ENCODE measurements at regions not wholly inside any gene's neighbourhood (a gene's known extent, or its start where the extent isn't known, plus 50 kb on each side); places are given as distances from the start of the nearest gene placed in this dataset.
"Not testable (repeated sequence)": the region's sequence is repeated elsewhere in the genome, so short reads cannot be mapped to it uniquely, and the experiment has no call there.

DNA sequence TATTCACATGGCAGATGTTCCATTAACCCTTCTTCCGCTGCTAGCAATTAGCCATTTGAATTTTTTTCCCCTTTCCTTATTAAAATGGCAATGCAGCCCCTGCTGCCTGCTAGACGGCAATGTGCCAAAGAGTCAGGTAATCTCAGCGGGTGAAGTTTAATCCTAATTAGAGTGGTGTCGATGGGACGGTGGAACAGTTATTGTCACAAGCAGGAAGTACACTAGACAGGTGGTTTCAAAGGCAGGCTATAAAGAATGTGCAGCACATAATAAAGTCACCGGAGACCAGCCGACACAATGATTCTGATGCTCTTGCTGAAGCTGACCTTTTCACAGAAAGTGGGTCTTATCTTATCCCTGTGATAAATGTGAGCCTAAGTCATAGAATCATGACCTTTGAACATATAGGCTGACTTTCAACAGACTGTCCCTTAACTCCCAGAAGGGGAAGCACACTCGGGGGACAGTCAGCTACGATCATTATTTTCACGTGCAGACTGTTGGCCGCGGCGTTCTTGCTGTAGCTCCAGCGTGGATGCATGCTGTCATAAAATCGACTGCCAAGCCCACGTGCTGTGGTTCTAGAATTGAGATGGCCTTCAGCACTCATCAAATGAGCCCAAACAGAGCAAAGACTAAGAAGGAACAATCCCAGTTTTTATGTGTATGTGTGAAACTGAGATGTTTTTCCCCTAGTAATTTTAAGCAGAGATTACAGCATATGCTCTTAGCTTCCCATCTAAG, 926.2 kb upstream of the SOX11 start:
- DNase-seq = no peak

DNA sequence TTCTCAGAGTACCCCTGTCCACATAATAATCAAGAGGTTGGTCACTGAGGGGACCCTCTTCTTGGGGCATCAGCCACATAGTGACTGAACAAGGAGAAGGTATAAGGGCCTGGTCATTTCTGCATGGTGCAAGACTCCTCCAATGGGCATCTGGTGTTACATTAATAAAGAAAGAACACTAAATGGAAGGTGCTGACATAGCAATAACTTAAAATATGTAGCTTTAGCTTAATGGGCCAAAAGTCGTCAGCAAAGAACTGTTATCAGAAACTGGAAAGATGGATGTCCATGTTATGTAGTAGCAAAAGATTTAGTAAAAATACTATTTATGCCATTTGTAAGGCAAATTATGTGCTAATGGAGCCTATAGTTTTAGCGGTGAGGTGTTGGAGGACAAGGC, 916.5 kb upstream of the SOX11 start:
- no peak for DNase-seq

DNA sequence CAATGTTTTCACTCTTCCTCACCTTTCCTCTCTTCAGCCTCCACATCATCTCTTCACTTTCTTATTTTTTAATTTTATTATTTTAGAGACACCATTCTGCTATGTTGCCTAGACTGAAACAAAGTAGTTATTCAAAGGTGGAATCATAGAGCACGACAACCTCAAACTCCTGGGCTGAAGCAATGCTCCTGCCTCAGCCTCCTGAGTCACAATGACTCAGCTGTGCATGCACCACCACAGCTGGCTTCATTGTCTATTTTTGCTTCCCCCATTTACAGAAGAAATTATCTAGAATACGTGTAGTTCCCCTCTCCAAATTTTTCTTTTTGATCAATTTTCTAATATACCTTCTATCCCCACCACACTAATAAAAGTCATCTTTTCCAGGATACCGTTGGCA, 911.5 kb upstream of the SOX11 start:
- no peak for DNase-seq

DNA sequence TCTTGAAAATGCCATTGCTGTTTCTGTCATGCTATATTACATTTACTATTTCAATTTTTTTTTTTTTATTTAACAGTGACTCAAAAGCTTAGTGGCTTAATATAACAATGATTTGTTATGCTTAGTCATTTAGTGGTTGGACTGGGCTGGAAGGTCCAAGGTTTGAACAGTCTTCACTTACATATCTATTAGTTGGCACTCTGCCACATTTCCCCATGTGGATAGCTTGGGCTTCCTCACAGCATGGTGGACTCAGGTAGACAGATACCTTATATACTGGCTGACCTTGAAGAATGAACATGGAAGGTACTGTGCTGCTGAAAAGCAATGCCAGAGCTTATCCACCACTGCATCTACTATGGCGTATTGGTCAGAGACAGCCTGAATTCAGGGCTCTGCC, 909.5 kb upstream of the SOX11 start:
- DNase-seq = no peak

DNA sequence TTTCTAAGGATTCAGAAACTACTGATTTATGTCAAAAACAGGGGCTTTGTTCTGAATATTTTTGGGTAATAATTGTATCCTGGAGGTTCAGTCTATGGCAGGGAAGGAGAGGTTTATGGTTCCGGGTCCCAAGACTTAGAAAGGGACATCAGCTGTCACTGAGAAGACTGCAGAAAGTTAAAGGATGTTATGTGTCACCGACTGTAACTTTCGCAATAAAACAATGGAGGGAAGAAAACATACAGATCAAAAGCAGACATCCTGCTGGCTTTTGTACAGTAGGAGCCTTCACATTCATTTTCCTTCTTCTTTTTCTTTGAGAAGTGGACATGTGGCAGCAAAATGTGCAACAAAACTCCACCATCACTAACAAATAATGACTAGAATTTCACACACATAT, 900.7 kb upstream of the SOX11 start:
- no peak for DNase-seq

DNA sequence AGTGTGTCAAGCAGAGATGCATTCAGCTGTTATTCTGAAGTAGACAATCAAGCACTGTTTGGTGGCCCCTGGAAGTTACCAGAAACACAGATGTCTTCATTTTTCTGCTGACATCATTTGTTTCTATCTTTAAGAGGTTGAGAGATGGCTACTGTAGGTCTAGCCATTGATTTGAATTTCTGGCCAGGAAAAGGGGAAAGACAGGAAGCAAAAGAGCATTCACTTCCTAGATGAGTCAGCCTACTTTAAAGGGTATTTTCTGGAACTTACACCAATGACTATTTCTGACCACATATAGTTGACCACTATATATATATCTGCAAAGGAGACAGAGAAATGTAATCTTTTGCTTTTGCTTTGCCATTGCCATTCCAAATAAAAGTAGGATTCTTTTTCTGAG, 900.1 kb upstream of the SOX11 start:
- DNase-seq = no peak

DNA sequence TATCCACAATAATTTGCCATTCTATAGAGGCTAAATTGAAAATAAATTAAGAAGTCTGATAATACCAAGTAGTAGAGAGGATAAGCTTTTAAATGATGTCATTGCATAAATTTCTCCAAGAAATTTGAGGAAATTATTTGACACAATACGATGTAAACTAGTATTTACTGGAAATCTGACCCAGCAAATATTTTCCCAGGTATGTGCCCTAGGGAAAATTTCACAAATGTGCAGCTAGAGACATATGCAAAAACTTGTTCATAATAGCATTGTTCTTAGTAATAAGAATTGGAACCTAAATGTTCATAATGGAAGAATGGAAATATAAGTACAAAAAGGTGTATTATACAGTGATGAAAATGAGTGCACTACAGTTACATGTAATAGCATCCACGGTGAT, 888.8 kb upstream of the SOX11 start:
- no peak for DNase-seq

DNA sequence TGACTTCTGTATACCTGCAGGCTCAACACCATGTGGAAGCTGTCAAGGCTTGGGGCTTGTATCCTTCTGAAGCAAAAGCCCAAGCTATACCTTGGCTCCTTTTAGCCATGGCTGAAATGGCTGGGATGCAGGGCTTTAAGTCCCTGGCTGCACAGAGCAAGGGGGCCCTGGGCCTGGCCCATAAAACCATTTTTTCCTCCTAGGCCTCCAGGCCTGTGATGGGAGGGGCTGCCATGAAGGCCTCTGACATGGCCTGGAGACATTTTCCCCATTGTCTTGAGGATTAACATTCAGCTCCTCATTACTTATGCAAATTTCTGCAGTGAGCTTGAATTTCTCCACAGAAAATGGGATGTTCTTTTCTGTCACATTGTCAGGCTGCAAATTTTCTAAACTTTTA, 878.0 kb upstream of the SOX11 start:
- not testable (repeated sequence) for DNase-seq

DNA sequence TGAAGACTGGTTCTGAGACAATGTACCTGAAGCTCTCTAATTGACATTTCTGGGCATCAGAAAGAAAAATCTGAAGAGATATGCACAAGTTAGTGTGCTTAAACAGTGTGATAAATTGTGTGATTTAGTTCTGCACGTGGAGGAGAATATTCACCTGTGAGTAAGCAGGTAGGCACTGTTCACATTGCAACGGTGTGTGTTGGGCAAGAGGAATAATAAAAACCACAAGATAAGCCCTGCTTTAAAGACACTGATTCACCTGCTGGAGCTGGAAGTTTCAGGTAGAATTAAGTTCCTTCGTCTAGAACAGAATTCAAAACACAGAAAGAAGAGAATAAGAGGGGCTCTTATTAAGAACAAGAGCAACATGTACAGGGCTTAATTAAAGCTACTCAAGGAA, 864.3 kb upstream of the SOX11 start:
- no peak for DNase-seq

DNA sequence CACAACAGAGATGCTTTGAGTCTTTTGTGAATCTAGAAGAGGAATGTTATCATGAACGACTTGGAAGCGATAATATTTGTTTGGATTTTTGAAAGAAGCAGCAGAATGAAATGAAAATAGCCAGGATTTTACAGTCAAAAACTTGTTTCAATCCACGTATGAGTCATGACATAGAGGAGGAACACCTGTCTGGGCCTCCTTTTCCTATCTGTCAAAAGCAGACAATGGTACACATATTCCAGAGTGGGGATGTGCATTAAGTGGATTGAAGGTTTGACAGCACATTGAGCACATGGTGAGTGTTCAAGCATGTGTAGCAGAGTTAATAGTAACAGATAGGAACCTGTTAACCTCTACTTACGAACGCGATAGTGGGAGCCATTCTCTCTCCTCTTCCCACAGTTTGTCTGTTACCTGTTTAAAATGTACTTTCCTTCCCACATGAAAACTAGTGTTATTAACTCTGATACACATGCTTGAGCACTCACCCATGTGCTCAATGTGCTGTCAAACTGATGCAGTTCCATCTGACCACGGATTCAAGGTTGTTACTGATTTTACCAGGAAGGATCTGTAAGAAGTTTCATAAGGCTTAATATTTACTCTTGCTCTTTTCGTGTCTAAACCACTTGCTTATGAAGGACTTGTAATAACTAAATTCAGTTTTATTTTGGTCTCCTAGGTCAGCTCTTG, 863.4 kb upstream of the SOX11 start:
- DNase-seq = no peak

DNA sequence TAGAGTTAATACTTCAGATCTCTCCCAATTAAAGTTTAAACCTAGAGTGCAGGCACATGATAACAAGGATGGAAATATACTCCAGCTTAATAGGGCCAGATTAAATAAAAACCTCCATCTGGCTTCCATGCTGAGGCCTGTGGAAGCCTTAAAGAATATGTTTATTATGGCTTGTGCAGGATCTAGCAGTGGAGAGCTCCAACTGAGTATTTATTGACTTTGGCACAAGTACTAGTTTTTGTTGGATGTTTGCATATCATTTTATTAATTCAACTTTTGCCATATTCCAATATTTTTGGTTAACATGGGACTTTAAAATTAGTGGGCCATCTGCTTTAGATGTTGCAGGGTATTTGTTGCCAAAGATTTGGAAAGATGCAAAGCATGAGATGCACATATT, 860.4 kb upstream of the SOX11 start:
- DNase-seq = no peak

DNA sequence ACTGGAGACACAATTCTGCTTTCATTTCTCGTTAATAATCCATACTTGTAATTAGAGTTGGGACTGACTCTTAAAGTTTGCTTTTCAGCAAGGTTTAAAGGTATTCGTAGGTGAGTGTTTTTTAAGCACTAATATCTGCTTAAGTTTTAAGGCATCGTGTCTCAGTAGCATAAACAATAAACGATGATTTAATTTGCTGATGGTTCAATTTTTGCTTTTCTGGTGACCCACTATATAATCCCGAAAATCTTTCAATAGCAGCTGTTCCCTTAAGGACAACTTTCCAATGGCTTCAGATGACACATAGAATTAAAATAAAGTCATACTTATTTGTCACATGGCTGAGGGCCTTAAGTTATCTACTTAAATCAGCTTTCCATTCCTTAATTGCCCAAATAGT, 859.5 kb upstream of the SOX11 start:
- DNase-seq = no peak

DNA sequence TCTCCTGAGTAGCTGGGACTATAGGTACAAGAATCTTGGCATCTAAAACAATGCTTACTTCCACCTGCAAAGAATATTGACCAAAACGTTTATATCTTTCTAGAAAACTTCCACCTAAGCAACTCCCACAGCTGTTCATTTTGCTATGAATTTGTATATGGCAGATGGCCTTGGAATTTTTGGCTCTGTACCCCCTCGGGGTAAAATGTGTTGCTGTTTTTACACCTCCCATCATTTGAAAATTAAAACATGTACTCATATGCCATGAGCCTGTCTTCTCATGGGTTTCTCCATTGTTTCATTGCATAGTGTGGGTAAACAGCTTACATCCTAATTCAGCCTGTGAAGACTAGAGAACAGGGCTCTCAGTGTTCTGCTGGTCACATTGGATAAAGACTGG, 853.6 kb upstream of the SOX11 start:
- DNase-seq = no peak

DNA sequence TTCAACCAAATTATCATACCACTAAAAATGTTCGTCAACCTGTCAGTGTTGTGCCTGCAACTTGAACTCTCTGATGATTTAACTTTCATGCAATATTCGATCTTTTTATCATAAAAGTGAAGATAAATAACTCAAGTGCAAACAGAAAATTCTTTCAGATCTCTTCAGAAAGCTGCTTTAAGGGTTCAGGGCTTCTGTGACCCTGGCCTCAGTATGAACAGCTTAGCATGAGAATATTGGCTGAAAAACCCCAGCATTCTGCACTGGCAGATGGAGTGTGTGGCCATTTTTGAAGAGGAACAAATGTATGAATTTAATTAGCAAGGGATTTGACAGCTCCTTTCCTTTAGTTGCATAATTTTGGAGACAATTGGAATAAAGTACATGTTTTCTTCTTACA, 851.4 kb upstream of the SOX11 start:
- DNase-seq = no peak

DNA sequence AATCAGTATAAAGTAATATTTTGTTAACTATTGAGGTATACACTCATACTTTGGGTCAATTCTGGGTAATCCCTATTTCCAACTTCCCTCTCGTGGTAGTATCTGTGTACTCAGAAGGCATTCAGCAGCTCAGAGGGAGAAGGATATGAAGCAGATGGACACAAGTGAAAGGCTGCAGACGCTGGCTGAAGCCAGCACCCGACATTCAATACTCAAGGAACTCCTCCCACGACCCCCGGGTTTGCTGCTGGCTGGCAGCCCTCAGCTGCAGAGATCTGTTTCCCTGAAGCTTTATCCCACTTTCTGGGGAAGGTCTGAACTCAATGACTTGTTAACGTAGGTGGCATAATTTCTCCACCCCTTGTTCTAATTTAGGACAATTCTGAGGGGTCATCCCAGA, 847.3 kb upstream of the SOX11 start:
- no peak for DNase-seq

DNA sequence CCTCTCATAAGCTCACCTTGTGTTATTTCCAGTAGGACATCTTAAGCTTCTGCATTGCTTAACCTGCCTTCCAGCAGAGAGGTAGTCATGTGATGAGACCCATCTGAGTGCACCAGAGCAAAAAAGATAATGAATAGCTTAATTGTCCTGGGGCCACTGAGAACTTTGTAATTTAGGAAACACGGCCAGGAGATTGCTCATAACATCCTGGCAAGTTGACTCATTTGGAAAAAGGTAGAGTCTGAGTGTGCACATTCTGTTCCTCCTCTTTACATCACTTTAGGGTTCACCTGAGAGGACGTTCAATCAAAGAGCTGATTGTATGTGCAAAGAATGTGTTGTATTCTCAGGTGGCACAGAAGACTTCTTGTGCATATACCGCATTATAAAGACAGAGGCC, 830.2 kb upstream of the SOX11 start:
- DNase-seq = no peak

DNA sequence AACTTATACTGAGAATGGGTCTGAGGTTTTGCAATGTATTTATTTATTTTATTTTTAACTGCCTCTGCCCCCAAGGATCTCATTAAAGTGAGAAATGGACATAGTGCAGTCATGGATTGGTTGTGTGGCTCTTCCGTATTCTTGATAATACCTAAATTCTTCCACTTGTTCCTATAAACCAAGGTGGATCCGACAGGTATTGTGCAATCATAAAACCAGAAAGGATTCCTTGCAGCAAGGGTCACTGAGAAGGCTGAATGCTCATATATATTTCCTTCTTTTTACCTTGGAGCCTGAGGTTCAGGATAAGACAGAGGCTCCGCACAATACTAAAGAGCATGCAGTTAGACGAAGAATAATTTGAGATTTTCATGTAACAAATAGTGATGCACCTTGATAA, 826.0 kb upstream of the SOX11 start:
- DNase-seq = no peak

DNA sequence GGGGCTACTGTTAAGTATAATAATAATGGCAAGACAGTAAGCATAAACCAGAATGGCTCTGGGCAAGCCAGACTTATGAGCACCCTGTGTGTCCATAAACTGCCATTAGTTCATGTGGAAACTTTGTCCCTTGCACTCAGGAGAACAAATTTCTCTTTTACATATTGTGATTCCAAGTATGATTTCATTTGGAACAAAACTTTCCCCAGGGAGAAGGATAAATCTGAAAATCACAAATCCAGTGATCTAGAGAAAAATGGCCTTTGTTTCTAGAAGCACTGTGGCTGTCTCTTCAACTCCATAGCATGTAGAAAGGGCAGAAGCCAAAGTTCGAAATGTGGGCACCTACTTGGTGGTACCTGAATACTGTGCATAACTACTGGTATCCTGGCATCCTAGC, 823.7 kb upstream of the SOX11 start:
- no peak for DNase-seq

DNA sequence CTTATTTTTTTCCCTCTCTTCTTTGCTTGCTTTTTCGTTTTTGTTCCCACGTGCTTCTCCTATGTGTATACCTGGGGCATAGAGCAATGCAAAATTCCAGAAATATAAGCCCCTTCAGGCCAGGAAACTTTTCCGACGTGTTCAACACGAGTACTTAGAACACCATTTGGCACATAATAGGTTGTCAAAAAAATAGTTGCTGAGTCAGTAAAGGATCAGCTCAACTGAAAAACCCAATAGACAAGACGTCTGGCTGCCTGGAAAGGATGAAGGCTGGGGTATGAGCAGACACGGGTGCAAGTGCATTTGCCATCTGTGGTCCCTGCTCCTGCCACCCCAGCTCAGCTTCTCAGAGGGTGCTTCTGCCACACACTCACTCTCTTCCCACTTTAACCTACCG, 823.0 kb upstream of the SOX11 start:
- DNase-seq = no peak

DNA sequence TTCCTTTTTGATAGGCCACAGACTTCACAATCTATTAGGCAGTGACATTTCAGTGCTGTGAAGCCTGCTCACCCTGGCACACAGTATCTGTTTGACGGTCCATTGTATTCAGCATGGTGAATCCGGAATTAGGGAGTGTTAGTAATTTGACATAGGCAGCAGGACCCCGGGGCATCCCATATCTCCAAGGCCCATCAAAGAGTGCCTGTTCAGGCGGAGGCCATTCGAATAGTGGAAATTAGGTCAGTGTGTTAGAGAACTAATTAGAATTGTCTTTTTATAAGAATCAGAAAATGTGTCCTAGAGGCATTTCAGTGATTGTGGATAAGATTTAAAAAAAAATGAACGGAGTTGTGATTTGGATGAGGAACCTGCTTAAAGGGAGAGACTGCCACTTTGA, 818.8 kb upstream of the SOX11 start:
- DNase-seq = no peak

DNA sequence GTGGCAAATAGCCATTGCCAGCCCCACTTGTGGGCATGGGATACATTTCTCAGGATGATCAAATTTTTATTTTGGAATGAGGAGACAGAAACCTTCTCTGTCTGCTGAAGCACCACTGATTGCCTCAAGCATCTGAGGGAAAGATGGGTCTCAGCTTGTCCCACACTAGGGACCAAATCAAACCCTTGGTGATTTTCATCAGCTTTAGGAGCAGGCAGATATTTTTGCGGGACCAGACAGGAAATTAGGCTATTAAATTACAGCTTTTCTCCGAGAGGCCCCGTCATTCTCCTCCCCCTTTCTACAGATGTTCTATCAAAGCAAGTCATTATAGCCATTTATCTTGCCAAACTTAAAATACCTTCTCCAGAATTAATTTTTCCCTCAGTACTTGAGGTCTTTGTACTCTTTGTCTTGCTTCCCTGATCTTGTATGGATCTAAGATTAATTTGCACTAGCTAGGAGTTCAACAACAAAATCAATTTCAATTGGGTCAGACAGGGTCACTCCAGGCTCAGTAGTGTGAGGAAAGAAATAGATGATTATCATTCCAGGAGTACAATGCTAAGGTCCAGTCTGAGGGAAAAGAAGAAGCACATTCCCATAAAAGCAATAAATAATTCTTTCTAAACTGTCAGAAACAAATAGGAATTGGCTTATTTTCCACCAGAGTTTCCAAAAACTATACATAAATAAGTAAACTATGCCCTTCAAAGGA, 818.1 kb upstream of the SOX11 start:
- no peak for DNase-seq

DNA sequence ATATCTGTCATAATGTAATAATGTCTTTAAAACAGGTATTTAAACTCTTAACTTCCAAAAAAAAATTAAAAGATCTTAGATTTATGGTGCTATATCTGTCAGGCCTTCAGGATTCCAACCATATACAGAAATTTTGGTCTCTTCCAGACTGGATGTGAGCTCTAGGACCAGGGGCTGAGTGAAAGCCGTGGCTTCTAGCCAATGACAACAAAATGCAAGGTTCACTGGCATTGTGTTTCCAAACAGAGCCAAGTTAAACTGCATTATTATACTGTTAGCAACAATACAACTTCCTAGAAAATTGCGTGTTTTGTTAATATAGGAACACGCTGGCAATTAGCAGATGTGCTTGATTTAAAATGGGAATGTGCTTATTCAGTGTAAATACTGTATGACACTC, 809.8 kb upstream of the SOX11 start:
- no peak for DNase-seq

DNA sequence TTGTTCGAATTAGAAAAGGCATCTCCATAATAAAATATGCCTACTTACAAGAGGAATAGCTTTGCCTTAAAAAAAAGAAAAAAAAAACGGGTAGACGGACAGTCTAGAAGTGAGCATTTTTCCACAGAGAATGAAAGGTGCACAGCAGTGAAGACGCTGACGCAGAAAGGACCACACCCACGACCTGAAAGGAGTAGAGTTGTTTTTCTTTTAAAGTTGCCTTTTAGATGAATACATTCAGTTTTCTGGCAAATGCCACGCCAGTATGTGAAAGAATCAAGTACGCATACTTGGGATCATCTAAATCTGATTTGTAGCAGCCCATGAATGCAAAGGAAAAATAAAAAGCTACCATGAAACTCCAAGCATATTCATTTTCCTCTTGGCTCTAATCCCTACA, 809.2 kb upstream of the SOX11 start:
- no peak for DNase-seq

DNA sequence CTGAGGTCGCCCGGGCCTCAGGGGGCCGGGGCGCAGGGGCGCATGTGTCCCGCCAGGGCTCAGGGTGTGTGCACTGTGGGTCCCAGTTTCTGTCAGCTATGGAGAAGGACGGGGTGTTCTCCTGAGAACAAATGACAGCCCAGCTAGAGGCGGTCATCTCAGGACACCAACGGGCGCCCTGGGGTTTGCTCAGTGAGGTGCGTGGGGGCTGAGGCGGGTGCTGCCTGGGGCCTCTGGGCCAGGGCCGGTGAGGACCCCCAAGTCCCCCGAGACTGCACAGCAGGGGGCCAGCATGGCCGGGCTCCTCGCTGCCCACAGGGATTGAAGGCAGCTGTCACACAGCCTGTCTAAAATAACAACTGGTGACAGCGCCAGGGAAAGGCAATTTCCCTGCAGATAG, 808.8 kb upstream of the SOX11 start:
- no peak for DNase-seq
